Activated T-cell treated with anti-CD3 and anti-CD28 coated beads for 4 hours (primary cell): ENCODE measurements at regions not wholly inside any gene's neighbourhood (a gene's known extent, or its start where the extent isn't known, plus 50 kb on each side); places are given as distances from the start of the nearest gene placed in this dataset.

Source experiments
- DNase-seq: peaks from one replicate; pipeline ENCODE4 v3.0.0-alpha.2; 2020

- DNase-seq: no peak
Measured at GRCh38 chr15:60215225-60215963, 182.4 kb downstream of the ANXA2 start.

- no peak for DNase-seq
Measured at GRCh38 chr15:60217161-60217560, 180.6 kb downstream of the ANXA2 start.

GRCh38 chr15:60218256-60218655, 179.5 kb downstream of the ANXA2 start:
- DNase-seq: no peak

- DNase-seq: no peak
Measured at GRCh38 chr15:60219866-60220265, 177.9 kb downstream of the ANXA2 start.

GRCh38 chr15:60221356-60221755, 176.4 kb downstream of the ANXA2 start:
- no peak for DNase-seq

GRCh38 chr15:60222404-60222803, 175.4 kb downstream of the ANXA2 start:
- no peak for DNase-seq

GRCh38 chr15:60223176-60223575, 174.6 kb downstream of the ANXA2 start:
- no peak for DNase-seq

GRCh38 chr15:60226924-60227323, 170.9 kb downstream of the ANXA2 start:
- DNase-seq: no peak

- no peak for DNase-seq
Measured at GRCh38 chr15:60228101-60228500, 169.7 kb downstream of the ANXA2 start.

GRCh38 chr15:60228619-60229018, 169.2 kb downstream of the ANXA2 start:
- DNase-seq: no peak

GRCh38 chr15:60235951-60236710, 161.7 kb downstream of the ANXA2 start:
- no peak for DNase-seq

- DNase-seq: no peak
Measured at GRCh38 chr15:60237446-60237845, 160.3 kb downstream of the ANXA2 start.

- DNase-seq: no peak
Measured at GRCh38 chr15:60243769-60244168, 154.0 kb downstream of the ANXA2 start.

GRCh38 chr15:60244813-60245212, 153.0 kb downstream of the ANXA2 start:
- DNase-seq: no peak

GRCh38 chr15:60250316-60250715, 147.5 kb downstream of the ANXA2 start:
- DNase-seq: no peak

- DNase-seq: no peak
Measured at GRCh38 chr15:60251300-60252070, 146.3 kb downstream of the ANXA2 start.

- DNase-seq: no peak
Measured at GRCh38 chr15:60254416-60254815, 143.4 kb downstream of the ANXA2 start.

GRCh38 chr15:60255390-60255789, 142.4 kb downstream of the ANXA2 start:
- DNase-seq: no peak

GRCh38 chr15:60257591-60258159, 140.1 kb downstream of the ANXA2 start:
- DNase-seq: no peak

GRCh38 chr15:60259469-60259868, 138.3 kb downstream of the ANXA2 start:
- DNase-seq: no peak

GRCh38 chr15:60264088-60264487, 133.7 kb downstream of the ANXA2 start:
- no peak for DNase-seq

- DNase-seq: no peak
Measured at GRCh38 chr15:60264566-60264965, 133.2 kb downstream of the ANXA2 start.

GRCh38 chr15:60265057-60265456, 132.7 kb downstream of the ANXA2 start:
- no peak for DNase-seq
